CD4-positive, CD25-positive, alpha-beta regulatory T cell (primary cell): ENCODE measurements at regions not wholly inside any gene's neighbourhood (a gene's known extent, or its start where the extent isn't known, plus 50 kb on each side); places are given as distances from the start of the nearest gene placed in this dataset.
"Not testable (repeated sequence)": the region's sequence is repeated elsewhere in the genome, so short reads cannot be mapped to it uniquely, and the experiment has no call there.

Source experiments
- ATAC-seq, 2 donors: fragments of 150-1000 bp; cut with Tn5 transposase; one replicate each; pipeline ENCODE4 v1.10.0; 2021; ENCODE audit warnings: low read depth in 2 of 2, moderate number of reproducible peaks in 2 of 2, moderate library complexity in 1 of 2
- DNase-seq, 3 donors: peaks; one replicate each; pipeline versions ENCODE4 v3.0.0 to v3.0.0-alpha.2; 2012 to 2022; ENCODE audit warnings: mixed read lengths in 1 of 3
- H3K27ac ChIP-seq: one replicate; pipeline ENCODE4 v1.7.0; 2013; ENCODE audit warnings: mild to moderate bottlenecking, low read length; ENCODE audit not compliant: insufficient read depth, poor library complexity, severe bottlenecking
- H3K27me3 ChIP-seq: one replicate; pipeline ENCODE4 v1.7.0; 2013; ENCODE audit warnings: low read length; ENCODE audit not compliant: control insufficient read depth, insufficient read depth
- H3K36me3 ChIP-seq: one replicate; pipeline ENCODE4 v1.7.0; 2013; ENCODE audit warnings: mild to moderate bottlenecking, low read length, moderate library complexity; ENCODE audit not compliant: control insufficient read depth, insufficient read depth
- H3K4me1 ChIP-seq: 2 replicates; pipeline ENCODE4 v1.7.0; 2013; ENCODE audit warnings: mild to moderate bottlenecking, low read length; ENCODE audit not compliant: insufficient read depth, control insufficient read depth, poor library complexity, severe bottlenecking
- H3K4me3 ChIP-seq: one replicate; pipeline ENCODE4 v1.7.0; 2013; ENCODE audit warnings: low read depth, mild to moderate bottlenecking, low read length, moderate library complexity
- H3K9me3 ChIP-seq, 2 experiments: 1 replicate in 1 of 2; 2 replicates in 1 of 2; pipeline ENCODE4 v1.7.0; 2013; ENCODE audit warnings: low read length in 2 of 2, mild to moderate bottlenecking in 1 of 2, moderate library complexity in 1 of 2; ENCODE audit not compliant: control insufficient read depth in 2 of 2
- H3K27ac Mint-ChIP-seq, 3 donors: one replicate each; pipeline ENCODE4 v1.8.0; 2020 to 2022; ENCODE audit warnings: mild to moderate bottlenecking in 3 of 3, mixed read lengths in 3 of 3, moderate library complexity in 2 of 3
- H3K27me3 Mint-ChIP-seq: one replicate; pipeline ENCODE4 v1.8.0; 2022; ENCODE audit warnings: mild to moderate bottlenecking, mixed read lengths
- H3K36me3 Mint-ChIP-seq: one replicate; pipeline ENCODE4 v1.8.0; 2020; ENCODE audit warnings: mixed read lengths
- H3K4me1 Mint-ChIP-seq, 4 donors: one replicate each; pipeline ENCODE4 v1.8.0; 2020 to 2022; ENCODE audit warnings: mixed read lengths in 4 of 4, mild to moderate bottlenecking in 1 of 4
- H3K4me3 Mint-ChIP-seq, 4 donors: one replicate each; pipeline ENCODE4 v1.8.0; 2020 to 2022; ENCODE audit warnings: mild to moderate bottlenecking in 4 of 4, mixed read lengths in 4 of 4, moderate library complexity in 3 of 4
- H3K9me3 Mint-ChIP-seq, 7 donors: one replicate each; pipeline ENCODE4 v1.8.0; 2020 to 2022; ENCODE audit warnings: mixed read lengths in 7 of 7, mild to moderate bottlenecking in 3 of 7, moderate library complexity in 2 of 7

DNA sequence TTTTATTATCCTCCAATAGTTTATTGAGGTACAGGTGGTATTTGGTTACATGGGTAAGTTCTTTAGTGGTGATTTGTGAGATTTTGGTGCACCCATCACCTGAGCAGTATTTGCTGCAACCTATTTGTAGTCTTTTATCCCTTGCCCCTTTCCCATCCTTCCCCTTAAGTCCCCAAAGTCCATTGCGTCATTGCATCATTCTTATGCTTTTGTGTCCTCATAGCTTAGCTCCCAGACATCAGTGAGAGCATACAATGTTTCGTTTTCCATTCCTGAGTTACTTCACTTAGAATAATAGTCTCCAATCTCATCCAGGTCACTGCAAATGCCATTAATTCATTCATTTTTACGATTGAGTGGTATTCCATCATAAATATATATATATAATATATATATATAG lies 229.9 kb upstream of the TFPI start:
- not testable (repeated sequence) for H3K36me3 Mint-ChIP-seq, DNase-seq, ATAC-seq, H3K36me3 ChIP-seq, H3K27ac Mint-ChIP-seq, H3K27me3 Mint-ChIP-seq, H3K27ac ChIP-seq, H3K9me3 ChIP-seq, H3K27me3 ChIP-seq, H3K4me3 ChIP-seq, H3K4me3 Mint-ChIP-seq, H3K4me1 Mint-ChIP-seq, H3K4me1 ChIP-seq
- peaks cover 0 to 21% (median 7%) of the 10 kb centered on the region in 7 donors for H3K9me3 Mint-ChIP-seq

DNA sequence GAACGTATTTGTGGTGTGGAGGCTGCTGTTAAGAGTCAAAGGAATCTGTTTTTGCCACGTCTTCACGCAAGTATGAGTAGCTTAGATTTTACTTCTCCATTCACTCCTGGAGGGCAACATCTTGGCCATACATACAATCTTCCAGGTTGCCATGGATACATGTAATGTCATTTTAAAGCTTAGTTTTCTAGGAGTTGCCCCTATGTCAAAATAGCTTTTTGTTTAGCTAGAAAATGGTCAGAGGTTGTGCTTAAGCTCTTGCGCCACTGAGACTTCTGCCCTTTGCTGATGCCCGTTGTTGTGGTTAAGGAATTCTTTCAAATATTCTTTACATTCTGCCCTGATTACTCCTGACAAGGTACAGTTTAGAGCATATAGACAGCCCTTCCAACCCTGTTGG lies 245.4 kb upstream of the TFPI start:
- no peaks in the 10 kb centered on the region for H3K36me3 Mint-ChIP-seq
- no peaks in the 10 kb centered on the region for H3K27me3 Mint-ChIP-seq
- peaks cover 0 to 29% (median 9%) of the 10 kb centered on the region in 7 donors for H3K9me3 Mint-ChIP-seq
- no peak overlapping the region for H3K4me3 ChIP-seq
- ATAC-seq = no peak
- no peak overlapping the region for H3K27ac Mint-ChIP-seq
- no peaks in the 10 kb centered on the region for H3K4me1 ChIP-seq
- H3K9me3 ChIP-seq = peaks cover 0 to 6% of the 10 kb centered on the region in 2 experiments
- no peak overlapping the region for H3K4me3 Mint-ChIP-seq
- no peaks in the 10 kb centered on the region for H3K36me3 ChIP-seq
- DNase-seq = no peak
- no peaks in the 10 kb centered on the region for H3K27me3 ChIP-seq
- H3K27ac ChIP-seq = no peak overlapping the region
- no peaks in the 10 kb centered on the region for H3K4me1 Mint-ChIP-seq

DNA sequence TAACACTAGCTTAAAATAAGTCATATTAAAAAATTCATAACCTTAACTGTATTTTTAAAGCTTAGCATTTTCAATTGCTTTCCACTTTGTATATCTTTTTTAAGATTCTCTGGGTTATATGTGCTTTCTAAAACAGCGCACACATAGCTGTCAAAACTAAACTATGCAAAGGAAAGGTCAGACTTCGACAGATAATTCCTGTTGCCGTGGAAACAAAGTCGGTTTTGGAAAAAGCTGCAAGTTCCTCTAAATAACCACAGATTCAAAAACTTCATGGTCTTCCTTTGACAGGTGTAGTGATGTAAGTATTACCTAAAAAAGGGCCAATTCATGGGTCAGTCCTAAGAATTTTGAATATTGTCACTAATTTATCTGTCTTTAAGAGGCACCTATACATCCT lies 249.6 kb upstream of the TFPI start:
- H3K9me3 Mint-ChIP-seq = peaks cover 0 to 24% (median 5%) of the 10 kb centered on the region in 7 donors
- Histone ChIP-seq H3K4me1 (no peaks in the 10 kb centered on the region), H3K9me3 (peaks cover 0 to 6% of the 10 kb centered on the region in 2 experiments), H3K27ac (no peak overlapping the region), H3K36me3 (no peaks in the 10 kb centered on the region), H3K4me3 (no peak overlapping the region), H3K27me3 (no peaks in the 10 kb centered on the region)
- ATAC-seq = no peak
- no peak overlapping the region for H3K4me3 Mint-ChIP-seq
- no peaks in the 10 kb centered on the region for H3K4me1 Mint-ChIP-seq
- no peak for DNase-seq
- H3K27ac Mint-ChIP-seq = no peak overlapping the region
- H3K36me3 Mint-ChIP-seq = no peaks in the 10 kb centered on the region
- no peaks in the 10 kb centered on the region for H3K27me3 Mint-ChIP-seq

DNA sequence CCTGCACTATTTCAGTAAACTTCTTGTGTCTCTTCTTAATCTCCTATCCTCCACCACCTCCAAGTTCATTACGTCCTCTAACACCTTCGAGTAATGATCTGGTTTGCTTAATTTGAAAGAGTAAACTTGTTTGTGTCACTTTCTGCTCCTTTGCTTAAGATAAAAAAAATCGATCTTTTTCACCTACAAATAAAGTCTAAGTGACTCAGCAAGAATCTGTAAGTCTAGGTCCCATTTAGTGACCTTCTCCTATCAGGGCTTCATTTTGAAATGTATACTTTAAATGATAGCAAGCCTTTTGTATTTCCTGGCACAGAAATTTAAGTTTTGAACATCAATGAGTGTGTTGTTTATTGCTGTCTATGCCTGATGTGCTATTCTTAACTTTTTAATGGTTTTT lies 260.9 kb upstream of the TFPI start:
- H3K27me3 ChIP-seq = no peaks in the 10 kb centered on the region
- no peak overlapping the region for H3K4me3 Mint-ChIP-seq
- no peaks in the 10 kb centered on the region for H3K4me1 Mint-ChIP-seq
- no peak overlapping the region for H3K27ac Mint-ChIP-seq
- ATAC-seq (no peak), DNase-seq (no peak)
- H3K27ac ChIP-seq = no peak overlapping the region
- no peak overlapping the region for H3K4me3 ChIP-seq
- H3K36me3 Mint-ChIP-seq = no peaks in the 10 kb centered on the region
- no peaks in the 10 kb centered on the region for H3K27me3 Mint-ChIP-seq
- no peaks in the 10 kb centered on the region for H3K9me3 ChIP-seq
- H3K4me1 ChIP-seq = no peaks in the 10 kb centered on the region
- peaks cover 0 to 5% (median 1%) of the 10 kb centered on the region in 7 donors for H3K9me3 Mint-ChIP-seq
- H3K36me3 ChIP-seq = no peaks in the 10 kb centered on the region

DNA sequence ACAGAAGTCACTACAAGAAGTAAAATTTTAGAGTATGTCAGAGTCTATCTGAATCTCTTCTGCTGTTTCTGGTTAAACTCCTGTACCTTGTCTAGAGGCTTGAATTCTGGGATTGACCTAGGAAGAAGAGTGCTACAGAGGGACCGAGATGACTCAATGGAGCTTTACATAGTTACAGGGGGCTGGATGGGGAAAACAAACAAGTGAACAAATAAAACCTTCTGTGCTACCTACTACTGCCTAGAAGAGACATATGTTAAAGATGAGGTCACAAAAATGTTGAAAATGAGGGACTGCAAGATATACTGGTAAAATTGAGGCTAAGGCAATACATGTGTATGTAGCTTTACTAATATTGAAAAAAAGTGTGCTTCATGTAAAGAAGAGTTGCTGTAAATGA lies 265.4 kb upstream of the TFPI start:
- Histone ChIP-seq H3K27ac (no peak overlapping the region), H3K36me3 (no peaks in the 10 kb centered on the region), H3K27me3 (no peaks in the 10 kb centered on the region), H3K4me3 (no peak overlapping the region), H3K9me3 (no peaks in the 10 kb centered on the region), H3K4me1 (no peaks in the 10 kb centered on the region)
- H3K27ac Mint-ChIP-seq = no peak overlapping the region
- H3K4me3 Mint-ChIP-seq = no peak overlapping the region
- H3K9me3 Mint-ChIP-seq = peaks cover 0 to 6% (median 1%) of the 10 kb centered on the region in 7 donors
- H3K4me1 Mint-ChIP-seq = no peaks in the 10 kb centered on the region
- no peak for ATAC-seq
- no peaks in the 10 kb centered on the region for H3K36me3 Mint-ChIP-seq
- no peak for DNase-seq
- H3K27me3 Mint-ChIP-seq = no peaks in the 10 kb centered on the region

DNA sequence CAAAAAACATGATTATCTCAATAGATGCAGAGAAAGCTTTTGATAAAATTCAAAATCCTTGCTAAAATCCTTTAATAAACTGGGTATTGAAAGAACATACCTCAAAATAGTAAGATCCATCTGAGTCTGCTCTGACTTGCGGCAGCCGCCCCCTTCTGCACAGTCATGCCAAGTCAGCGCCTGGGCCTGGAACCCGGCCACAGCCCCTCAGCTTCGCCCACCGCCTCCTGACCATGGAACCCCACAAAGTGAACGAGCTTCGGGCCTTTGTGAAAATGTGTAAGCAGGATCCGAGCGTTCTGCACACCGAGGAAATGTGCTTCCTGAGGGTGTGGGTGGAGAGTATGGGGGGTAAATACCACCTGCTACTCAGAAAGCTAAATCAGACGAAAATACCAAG lies 270.9 kb upstream of the TFPI start:
- Histone ChIP-seq H3K9me3 (no peaks in the 10 kb centered on the region), H3K36me3 (no peaks in the 10 kb centered on the region), H3K4me1 (no peaks in the 10 kb centered on the region), H3K4me3 (no peak overlapping the region), H3K27me3 (no peaks in the 10 kb centered on the region), H3K27ac (no peak overlapping the region)
- Mint-ChIP-seq H3K9me3 (peaks cover 0 to 16% (median 3%) of the 10 kb centered on the region in 7 donors), H3K27ac (no peak overlapping the region), H3K36me3 (no peaks in the 10 kb centered on the region), H3K27me3 (no peaks in the 10 kb centered on the region), H3K4me3 (no peak overlapping the region), H3K4me1 (no peaks in the 10 kb centered on the region)
- DNase-seq (no peak), ATAC-seq (no peak)

DNA sequence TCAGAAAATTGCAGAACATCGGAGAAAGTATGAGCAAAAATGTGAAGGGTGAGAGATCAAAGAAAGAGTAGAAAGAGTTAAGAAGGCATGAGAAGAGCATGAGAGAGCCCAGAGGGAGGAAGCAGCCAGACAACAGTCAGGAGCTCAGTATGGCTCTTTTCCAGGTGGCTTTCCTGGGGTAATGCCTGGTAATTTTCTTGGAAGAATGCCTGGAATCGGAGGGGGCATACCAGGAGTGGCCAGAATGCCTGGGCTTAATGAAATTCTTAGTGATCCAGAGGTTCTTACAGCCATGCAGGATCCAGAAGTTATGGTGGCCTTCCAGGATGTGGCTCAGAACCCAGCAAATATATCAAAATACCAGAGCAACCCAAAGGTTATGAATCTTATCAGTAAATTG lies 271.8 kb upstream of the TFPI start:
- Histone ChIP-seq H3K36me3 (no peaks in the 10 kb centered on the region), H3K9me3 (no peaks in the 10 kb centered on the region), H3K4me3 (no peak overlapping the region), H3K27me3 (no peaks in the 10 kb centered on the region), H3K27ac (no peak overlapping the region), H3K4me1 (no peaks in the 10 kb centered on the region)
- no peaks in the 10 kb centered on the region for H3K36me3 Mint-ChIP-seq
- no peak overlapping the region for H3K27ac Mint-ChIP-seq
- ATAC-seq (no peak), DNase-seq (no peak)
- H3K4me3 Mint-ChIP-seq = no peak overlapping the region
- no peaks in the 10 kb centered on the region for H3K4me1 Mint-ChIP-seq
- H3K27me3 Mint-ChIP-seq = no peaks in the 10 kb centered on the region
- H3K9me3 Mint-ChIP-seq = peaks cover 0 to 16% (median 3%) of the 10 kb centered on the region in 7 donors

DNA sequence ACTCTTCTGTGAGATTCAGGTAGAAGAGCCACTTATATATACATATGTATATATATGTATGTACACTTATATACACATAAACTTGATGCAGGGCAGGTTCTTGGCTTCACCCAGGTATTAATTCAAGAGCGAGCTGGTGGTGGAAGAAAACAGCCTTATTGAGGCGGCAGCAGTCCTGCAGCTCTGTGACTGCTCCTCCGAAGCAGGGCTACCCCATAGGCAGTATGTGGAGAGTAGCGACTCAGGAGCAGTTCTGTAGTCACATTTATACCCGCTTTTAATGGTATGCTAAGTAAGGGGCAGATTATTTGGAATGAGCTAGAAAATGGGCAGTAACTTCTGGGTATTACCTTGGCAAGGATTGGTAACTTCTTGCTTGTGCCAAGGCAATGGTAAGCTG lies 280.6 kb upstream of the TFPI start:
- no peaks in the 10 kb centered on the region for H3K36me3 ChIP-seq
- H3K4me3 Mint-ChIP-seq = no peak overlapping the region
- no peaks in the 10 kb centered on the region for H3K4me1 ChIP-seq
- H3K9me3 ChIP-seq = no peaks in the 10 kb centered on the region
- no peak overlapping the region for H3K27ac ChIP-seq
- H3K9me3 Mint-ChIP-seq = peaks cover 0 to 9% (median 5%) of the 10 kb centered on the region in 7 donors
- DNase-seq (no peak), ATAC-seq (no peak)
- H3K27ac Mint-ChIP-seq = no peak overlapping the region
- no peaks in the 10 kb centered on the region for H3K27me3 ChIP-seq
- H3K27me3 Mint-ChIP-seq = no peaks in the 10 kb centered on the region
- H3K36me3 Mint-ChIP-seq = no peaks in the 10 kb centered on the region
- H3K4me1 Mint-ChIP-seq = no peaks in the 10 kb centered on the region
- H3K4me3 ChIP-seq = no peak overlapping the region
